Progenitor cell of endocrine pancreas (in vitro differentiated cells): ENCODE measurements at regions not wholly inside any gene's neighbourhood (a gene's known extent, or its start where the extent isn't known, plus 50 kb on each side); places are given as distances from the start of the nearest gene placed in this dataset.

Source experiments
- DNase-seq: peaks from one replicate; pipeline ENCODE4 v3.0.0; 2021; ENCODE audit warnings: low spot score; ENCODE audit not compliant: unreplicated experiment
- H3K27ac Mint-ChIP-seq: 2 replicates; pipeline ENCODE4 v1.8.0; 2021; ENCODE audit warnings: mild to moderate bottlenecking, moderate library complexity, mixed read lengths
- H3K27me3 Mint-ChIP-seq: 2 replicates; pipeline ENCODE4 v1.8.0; 2021; ENCODE audit warnings: mixed read lengths
- H3K36me3 Mint-ChIP-seq: 2 replicates; pipeline ENCODE4 v1.8.0; 2022; ENCODE audit warnings: mixed read lengths; ENCODE audit not compliant: insufficient read depth
- H3K4me1 Mint-ChIP-seq: 2 replicates; pipeline ENCODE4 v1.8.0; 2021; ENCODE audit warnings: low read depth, mixed read lengths
- H3K4me3 Mint-ChIP-seq: 2 replicates; pipeline ENCODE4 v1.8.0; 2021; ENCODE audit warnings: low read depth, mild to moderate bottlenecking, moderate library complexity, mixed read lengths
- H3K9me3 Mint-ChIP-seq: 2 replicates; pipeline ENCODE4 v1.8.0; 2021; ENCODE audit warnings: low read depth, mixed read lengths
- TF ChIP-seq, protein P1 (sequence below): fragments of 200-600 bp; sonication (generic); IDR thresholded peaks from one replicate; pipeline ENCODE4 v1.5.0; 2021; ENCODE audit warnings: antibody characterized with exemption, mild to moderate bottlenecking; ENCODE audit not compliant: unreplicated experiment

DNA sequence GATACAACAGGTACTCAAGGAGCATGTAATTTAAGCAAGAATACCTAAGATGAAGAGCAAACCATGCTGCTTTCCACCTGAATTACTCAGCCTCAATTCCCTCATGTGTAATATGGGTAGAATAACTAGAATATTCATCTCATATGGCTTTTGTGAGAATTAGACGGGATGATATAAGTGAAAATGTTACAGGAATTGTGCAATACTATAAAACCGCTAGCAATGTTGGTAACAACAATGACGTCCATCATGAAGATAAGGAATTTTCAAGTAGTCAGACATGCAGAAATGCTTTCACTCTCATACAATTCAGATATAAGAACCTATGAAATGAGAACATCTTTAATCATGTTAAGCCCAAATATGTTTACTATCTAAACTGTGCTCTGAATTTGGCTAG, 2106.6 kb upstream of the CELF4 start:
- Mint-ChIP-seq H3K27me3 (no peaks in the 10 kb centered on the region), H3K4me3 (no peak overlapping the region), H3K4me1 (peaks cover 6% of the 10 kb centered on the region), H3K9me3 (no peaks in the 10 kb centered on the region), H3K36me3 (no peaks in the 10 kb centered on the region), H3K27ac (no peak overlapping the region)
- TF ChIP-seq, protein P1, sequence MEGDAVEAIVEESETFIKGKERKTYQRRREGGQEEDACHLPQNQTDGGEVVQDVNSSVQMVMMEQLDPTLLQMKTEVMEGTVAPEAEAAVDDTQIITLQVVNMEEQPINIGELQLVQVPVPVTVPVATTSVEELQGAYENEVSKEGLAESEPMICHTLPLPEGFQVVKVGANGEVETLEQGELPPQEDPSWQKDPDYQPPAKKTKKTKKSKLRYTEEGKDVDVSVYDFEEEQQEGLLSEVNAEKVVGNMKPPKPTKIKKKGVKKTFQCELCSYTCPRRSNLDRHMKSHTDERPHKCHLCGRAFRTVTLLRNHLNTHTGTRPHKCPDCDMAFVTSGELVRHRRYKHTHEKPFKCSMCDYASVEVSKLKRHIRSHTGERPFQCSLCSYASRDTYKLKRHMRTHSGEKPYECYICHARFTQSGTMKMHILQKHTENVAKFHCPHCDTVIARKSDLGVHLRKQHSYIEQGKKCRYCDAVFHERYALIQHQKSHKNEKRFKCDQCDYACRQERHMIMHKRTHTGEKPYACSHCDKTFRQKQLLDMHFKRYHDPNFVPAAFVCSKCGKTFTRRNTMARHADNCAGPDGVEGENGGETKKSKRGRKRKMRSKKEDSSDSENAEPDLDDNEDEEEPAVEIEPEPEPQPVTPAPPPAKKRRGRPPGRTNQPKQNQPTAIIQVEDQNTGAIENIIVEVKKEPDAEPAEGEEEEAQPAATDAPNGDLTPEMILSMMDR: no peak
- no peak for DNase-seq

DNA sequence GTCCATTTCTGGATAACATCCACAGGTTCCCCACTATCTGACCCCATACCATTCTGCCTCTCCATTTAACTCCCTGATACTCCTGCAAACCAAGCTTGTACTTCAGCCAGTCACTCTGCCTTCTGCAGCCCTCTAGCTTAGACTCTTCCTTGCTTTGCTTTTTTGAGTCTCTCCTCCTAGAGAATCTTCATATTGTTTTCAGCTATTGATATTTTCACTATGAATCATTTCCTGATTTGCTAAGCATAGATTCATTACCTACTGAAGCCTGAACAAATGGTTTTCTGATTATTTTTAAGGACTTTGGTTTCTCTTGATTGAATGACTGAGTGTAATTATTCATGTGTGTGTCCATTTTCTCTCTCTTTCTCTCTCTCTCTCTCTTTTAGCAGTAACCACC, 2102.3 kb upstream of the CELF4 start:
- no peak for DNase-seq
- Mint-ChIP-seq H3K27me3 (no peaks in the 10 kb centered on the region), H3K4me1 (peaks cover 12% of the 10 kb centered on the region), H3K27ac (no peak overlapping the region), H3K4me3 (no peak overlapping the region), H3K36me3 (no peaks in the 10 kb centered on the region), H3K9me3 (no peaks in the 10 kb centered on the region)
- TF ChIP-seq, protein P1: no peak

DNA sequence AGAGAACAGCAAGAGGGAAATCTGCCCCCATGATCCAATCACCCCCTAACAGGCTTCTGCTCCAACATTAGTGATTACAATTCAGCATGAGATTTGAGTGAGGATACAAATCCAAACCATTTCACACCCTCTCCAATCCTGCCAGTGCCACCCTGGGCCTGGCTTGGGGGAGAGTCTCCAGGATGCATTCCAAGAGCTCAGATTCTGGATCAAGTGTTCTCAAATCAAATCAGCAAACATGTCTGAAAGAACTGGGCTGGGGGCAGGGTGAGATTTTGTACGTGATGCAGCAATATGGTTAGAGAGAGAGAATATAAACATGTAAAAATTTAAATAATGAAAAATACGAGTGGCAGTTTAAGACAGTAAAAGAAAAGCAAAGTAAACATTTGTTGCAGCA, 2100.9 kb upstream of the CELF4 start:
- Mint-ChIP-seq H3K9me3 (no peaks in the 10 kb centered on the region), H3K27me3 (no peaks in the 10 kb centered on the region), H3K36me3 (no peaks in the 10 kb centered on the region), H3K4me3 (no peak overlapping the region), H3K27ac (no peak overlapping the region), H3K4me1 (peaks cover 12% of the 10 kb centered on the region)
- TF ChIP-seq, protein P1: no peak
- no peak for DNase-seq

GRCh38 chr18:39661856-39662366, 2096.3 kb upstream of the CELF4 start:
- TF ChIP-seq, protein P1: no peak
- Mint-ChIP-seq H3K27ac (no peak overlapping the region), H3K9me3 (no peaks in the 10 kb centered on the region), H3K27me3 (no peaks in the 10 kb centered on the region), H3K4me3 (no peak overlapping the region), H3K4me1 (peaks cover 8% of the 10 kb centered on the region), H3K36me3 (no peaks in the 10 kb centered on the region)
- DNase-seq: no peak

DNA sequence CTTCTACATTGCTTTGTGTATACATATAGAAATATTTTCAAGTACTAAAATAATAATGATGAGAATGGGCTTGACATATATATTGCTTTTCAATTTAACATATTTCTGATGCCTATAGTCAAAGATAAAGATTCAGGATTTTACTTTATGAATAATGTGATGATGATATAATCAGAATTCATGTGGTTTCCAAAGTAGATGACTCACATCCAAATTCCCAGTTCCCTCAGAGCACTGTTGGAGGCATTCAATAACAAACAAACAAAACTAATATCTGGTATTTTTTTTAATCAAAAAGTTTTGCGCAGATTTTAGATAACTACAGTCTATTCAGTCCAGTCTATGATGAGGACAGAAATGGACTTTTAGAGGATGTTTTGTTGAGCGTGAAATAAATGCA, 2094.5 kb upstream of the CELF4 start:
- Mint-ChIP-seq H3K4me1 (peaks cover 8% of the 10 kb centered on the region), H3K9me3 (no peaks in the 10 kb centered on the region), H3K27me3 (no peaks in the 10 kb centered on the region), H3K36me3 (no peaks in the 10 kb centered on the region), H3K27ac (no peak overlapping the region), H3K4me3 (no peak overlapping the region)
- DNase-seq: no peak
- TF ChIP-seq, protein P1: no peak
